Coronary artery (tissue), 2 donors: ENCODE measurements at regions not wholly inside any gene's neighbourhood (a gene's known extent, or its start where the extent isn't known, plus 50 kb on each side); places are given as distances from the start of the nearest gene placed in this dataset.

Source experiments
- DNase-seq: peaks from one replicate; pipeline ENCODE4 v3.0.0-alpha.2; 2017; ENCODE audit warnings: low spot score
- H3K27ac ChIP-seq, 2 donors: fragments of 200-600 bp; sonication (generic); one replicate each; pipeline ENCODE4 v1.5.1; 2016 to 2019
- H3K4me3 ChIP-seq: fragments of 200-600 bp; sonication (generic); 2 replicates; pipeline ENCODE4 v1.5.1; 2016; ENCODE audit warnings: mild to moderate bottlenecking, moderate library complexity
- TF ChIP-seq, protein P1 (sequence below): fragments of 200-600 bp; sonication (generic); IDR thresholded peaks from one replicate; pipeline ENCODE4 v1.5.1; 2019; ENCODE audit warnings: antibody characterized with exemption

DNA sequence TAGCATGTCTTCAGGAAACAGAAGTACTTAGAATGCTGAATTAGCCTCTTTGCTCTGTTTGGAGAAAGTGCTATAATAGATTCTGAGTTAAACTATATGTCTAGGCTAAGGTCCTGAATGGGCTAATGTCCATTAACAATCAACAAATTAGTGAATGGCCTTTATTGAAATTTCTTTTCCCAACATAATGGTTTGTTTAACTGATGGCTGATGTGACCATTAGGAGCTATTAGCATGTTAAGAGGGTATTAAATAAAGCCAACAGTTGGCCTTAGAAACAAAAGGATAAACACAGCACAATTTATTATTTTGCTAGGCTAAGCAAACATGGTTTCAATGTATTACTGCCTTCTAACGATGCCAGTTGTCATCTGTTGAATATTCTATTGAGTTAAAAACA, 234.3 kb upstream of the HS3ST5 start:
- TF ChIP-seq, protein P1, sequence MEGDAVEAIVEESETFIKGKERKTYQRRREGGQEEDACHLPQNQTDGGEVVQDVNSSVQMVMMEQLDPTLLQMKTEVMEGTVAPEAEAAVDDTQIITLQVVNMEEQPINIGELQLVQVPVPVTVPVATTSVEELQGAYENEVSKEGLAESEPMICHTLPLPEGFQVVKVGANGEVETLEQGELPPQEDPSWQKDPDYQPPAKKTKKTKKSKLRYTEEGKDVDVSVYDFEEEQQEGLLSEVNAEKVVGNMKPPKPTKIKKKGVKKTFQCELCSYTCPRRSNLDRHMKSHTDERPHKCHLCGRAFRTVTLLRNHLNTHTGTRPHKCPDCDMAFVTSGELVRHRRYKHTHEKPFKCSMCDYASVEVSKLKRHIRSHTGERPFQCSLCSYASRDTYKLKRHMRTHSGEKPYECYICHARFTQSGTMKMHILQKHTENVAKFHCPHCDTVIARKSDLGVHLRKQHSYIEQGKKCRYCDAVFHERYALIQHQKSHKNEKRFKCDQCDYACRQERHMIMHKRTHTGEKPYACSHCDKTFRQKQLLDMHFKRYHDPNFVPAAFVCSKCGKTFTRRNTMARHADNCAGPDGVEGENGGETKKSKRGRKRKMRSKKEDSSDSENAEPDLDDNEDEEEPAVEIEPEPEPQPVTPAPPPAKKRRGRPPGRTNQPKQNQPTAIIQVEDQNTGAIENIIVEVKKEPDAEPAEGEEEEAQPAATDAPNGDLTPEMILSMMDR: no peak
- Histone ChIP-seq H3K27ac (no peak overlapping the region), H3K4me3 (no peak overlapping the region)
- no peak for DNase-seq

DNA sequence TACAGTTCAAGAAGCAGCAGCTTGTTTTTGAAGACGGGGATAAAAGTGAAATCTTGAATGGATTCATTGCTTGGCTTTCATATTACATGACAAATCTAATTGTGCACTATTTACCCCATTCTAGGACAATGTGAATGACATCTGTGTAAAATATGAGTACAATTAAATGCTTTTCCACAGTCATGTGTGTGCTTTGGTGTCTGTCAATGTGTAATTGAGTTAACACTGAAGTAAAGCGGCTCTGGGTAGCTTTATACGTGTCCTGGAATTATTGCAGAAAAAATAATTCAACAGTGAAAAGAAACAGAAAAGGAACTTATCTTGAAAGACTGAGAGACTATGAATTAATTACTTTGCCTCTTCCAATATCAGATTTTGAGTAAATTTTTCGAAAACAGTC, 233.5 kb upstream of the HS3ST5 start:
- Histone ChIP-seq H3K4me3 (no peak overlapping the region), H3K27ac (no peak overlapping the region)
- DNase-seq: no peak
- TF ChIP-seq, protein P1: no peak

DNA sequence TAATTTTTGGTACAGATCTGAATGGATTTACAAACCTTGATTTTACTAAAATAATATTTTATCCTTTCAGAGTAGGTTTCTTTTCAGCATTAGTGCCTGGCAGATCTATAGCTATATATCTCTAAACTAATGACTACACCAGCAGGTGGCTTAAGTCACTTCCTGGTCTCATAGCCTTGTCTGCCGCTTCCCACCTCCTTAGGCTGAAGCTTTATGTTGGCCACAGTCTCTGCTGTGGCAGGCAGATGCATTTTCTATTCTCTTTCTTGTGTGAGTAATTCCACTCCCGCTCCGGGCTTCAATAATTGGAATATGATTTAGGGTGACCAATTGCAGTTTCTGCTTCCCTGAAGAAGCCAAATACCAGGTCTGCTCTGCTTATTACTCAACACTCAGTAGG, 226.8 kb upstream of the HS3ST5 start:
- no peak for DNase-seq
- Histone ChIP-seq H3K4me3 (no peak overlapping the region), H3K27ac (no peak overlapping the region)
- TF ChIP-seq, protein P1: no peak

DNA sequence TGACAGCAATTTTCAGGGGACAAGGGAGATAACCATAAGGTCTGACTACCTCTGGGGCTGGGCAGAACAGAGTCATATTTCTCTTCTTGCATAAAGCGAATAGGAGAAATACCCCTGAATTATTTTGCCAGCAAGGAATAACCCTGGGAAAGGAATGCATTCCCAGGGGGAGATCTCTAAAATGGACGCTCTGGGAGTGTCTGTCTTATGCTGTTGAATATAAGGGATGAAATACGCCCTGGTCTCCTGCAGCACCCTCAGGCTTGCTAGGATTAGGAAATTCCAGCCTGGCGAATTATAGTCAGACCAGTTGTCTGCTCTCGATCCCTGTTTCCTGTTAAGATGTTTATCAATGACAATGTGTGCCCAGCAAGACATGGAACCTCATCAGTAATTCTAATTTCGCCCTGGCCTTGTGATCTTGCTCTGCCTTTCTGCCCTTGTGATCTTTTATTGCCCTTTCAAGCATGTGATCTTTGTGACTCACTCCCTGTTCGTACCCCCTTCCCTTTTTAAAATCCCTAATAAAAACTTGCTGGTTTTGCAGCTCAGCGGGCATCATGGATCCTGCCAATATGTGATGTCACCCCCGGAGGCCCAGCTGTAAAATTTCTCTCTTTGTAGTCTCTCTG, 221.6 kb upstream of the HS3ST5 start:
- DNase-seq: no peak
- TF ChIP-seq, protein P1: no peak

DNA sequence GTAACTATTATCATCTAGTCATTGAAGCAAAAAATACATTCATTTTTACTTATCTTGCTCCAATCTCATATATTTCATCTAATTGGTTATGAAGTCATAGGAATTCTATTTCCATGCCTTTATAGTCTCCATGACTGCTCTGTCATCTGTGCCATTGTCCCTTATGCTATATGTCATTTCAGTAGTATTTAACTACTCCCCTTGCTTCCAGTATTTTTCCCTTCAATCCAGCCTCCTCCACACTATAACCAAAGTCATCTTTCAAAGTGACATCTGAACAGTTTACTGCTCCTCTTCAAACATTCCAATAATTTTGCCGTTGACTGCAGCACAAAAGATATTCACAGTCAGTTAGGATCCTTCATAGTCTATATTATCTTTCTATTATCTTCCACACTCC, 216.6 kb upstream of the HS3ST5 start:
- TF ChIP-seq, protein P1: no peak
- no peak for DNase-seq
- Histone ChIP-seq H3K4me3 (no peak overlapping the region), H3K27ac (no peak overlapping the region)

More for the DNA sequence above, 221.6 kb upstream of the HS3ST5 start:
- Histone ChIP-seq H3K27ac (no peak overlapping the region), H3K4me3 (no peak overlapping the region)

DNA sequence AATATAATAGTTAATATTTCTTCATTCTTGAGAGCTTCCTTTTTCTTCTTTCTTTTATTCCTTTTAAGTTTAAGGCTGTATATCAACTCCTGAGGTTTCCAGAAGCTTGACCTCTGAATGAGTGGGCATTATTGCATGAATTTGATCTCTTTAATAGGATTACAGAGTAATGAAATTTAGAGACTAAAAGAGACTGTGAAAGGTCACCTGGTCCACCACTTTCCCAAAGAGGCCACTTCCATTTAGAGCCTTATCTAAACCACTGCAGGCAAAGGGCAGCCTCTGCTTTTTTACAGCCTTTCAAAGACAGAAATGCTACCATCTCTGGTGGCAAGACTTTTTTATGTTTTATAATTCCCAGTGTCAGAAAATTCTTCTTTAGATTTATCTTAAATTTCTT, 215.3 kb upstream of the HS3ST5 start:
- no peak overlapping the region for H3K27ac ChIP-seq
- H3K4me3 ChIP-seq: no peak overlapping the region
- TF ChIP-seq, protein P1: no peak
- no peak for DNase-seq

DNA sequence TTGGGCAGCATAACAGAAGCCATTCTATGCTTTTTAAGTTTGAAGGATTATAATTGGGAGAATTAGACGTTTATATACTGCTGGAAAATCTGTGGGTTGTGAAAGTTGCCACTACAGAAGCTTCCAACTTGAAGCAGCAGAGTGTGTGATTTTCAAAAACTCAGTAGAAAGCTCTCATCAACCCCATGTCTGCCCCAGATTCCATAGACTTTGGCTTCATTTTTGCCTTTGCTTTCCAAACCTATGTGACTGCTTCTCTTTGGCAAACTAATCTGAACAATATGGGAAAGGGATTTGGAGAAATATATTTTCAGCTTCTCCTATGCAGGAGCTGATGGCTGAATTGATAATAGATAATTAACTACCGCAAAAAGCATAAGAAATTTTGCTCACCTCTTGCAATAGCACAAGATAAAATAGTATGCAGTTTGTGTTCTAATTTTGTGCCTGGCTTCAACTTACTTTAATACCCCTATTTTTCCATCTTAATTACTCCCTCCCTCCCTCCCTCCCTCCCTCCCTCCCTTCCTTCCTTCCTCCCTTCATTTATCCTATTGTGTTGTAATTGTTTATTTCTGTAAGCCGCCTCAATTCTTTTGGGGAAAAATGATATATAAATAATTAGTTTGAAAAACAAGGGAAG, 214.1 kb upstream of the HS3ST5 start:
- DNase-seq: no peak
- H3K4me3 ChIP-seq: no peak overlapping the region
- TF ChIP-seq, protein P1: no peak
- H3K27ac ChIP-seq: no peak overlapping the region
